Embryonic facial prominence (tissue), 1 donor: ENCODE measurements at regions not wholly inside any gene's neighbourhood (a gene's known extent, or its start where the extent isn't known, plus 50 kb on each side); places are given as distances from the start of the nearest gene placed in this dataset.
"Not testable (repeated sequence)": the region's sequence is repeated elsewhere in the genome, so short reads cannot be mapped to it uniquely, and the experiment has no call there.

Experiments used
- DNase-seq: peaks from one replicate; pipeline ENCODE4 v3.0.0-alpha.2; 2016; ENCODE audit errors: extremely low spot score

GRCh38 chr16:86885139-86885538 lies 306.8 kb downstream of the FOXL1 start:
- DNase-seq, result no peak

- no peak for DNase-seq
Measured at GRCh38 chr16:86886651-86887050, 308.3 kb downstream of the FOXL1 start.

- DNase-seq, result no peak
Measured at GRCh38 chr16:86887416-86887815, 309.1 kb downstream of the FOXL1 start.

- no peak for DNase-seq
Measured at GRCh38 chr16:86888231-86889053, 310.1 kb downstream of the FOXL1 start.

- not testable (repeated sequence) for DNase-seq
Measured at GRCh38 chr16:86889054-86889366, 310.7 kb downstream of the FOXL1 start.

GRCh38 chr16:86889974-86890373 lies 311.6 kb downstream of the FOXL1 start:
- no peak for DNase-seq

- no peak for DNase-seq
Measured at GRCh38 chr16:86891121-86891520, 312.8 kb downstream of the FOXL1 start.

- no peak for DNase-seq
Measured at GRCh38 chr16:86891631-86892030, 313.3 kb downstream of the FOXL1 start.

- DNase-seq, result no peak
Measured at GRCh38 chr16:86892509-86892908, 314.2 kb downstream of the FOXL1 start.

- no peak for DNase-seq
Measured at GRCh38 chr16:86893506-86893905, 315.2 kb downstream of the FOXL1 start.

GRCh38 chr16:86894029-86894567 lies 315.7 kb downstream of the FOXL1 start:
- DNase-seq, result no peak

GRCh38 chr16:86894925-86895324 lies 316.6 kb downstream of the FOXL1 start:
- no peak for DNase-seq

- no peak for DNase-seq
Measured at GRCh38 chr16:86895606-86896005, 317.3 kb downstream of the FOXL1 start.

- DNase-seq, result no peak
Measured at GRCh38 chr16:86896976-86897375, 318.6 kb downstream of the FOXL1 start.

GRCh38 chr16:86897486-86897885 lies 319.1 kb downstream of the FOXL1 start:
- no peak for DNase-seq

GRCh38 chr16:86898386-86898785 lies 320.0 kb downstream of the FOXL1 start:
- no peak for DNase-seq

GRCh38 chr16:86899151-86899550 lies 320.8 kb downstream of the FOXL1 start:
- DNase-seq, result no peak

- no peak for DNase-seq
Measured at GRCh38 chr16:86899757-86900156, 321.4 kb downstream of the FOXL1 start.

GRCh38 chr16:86901483-86901882 lies 323.1 kb downstream of the FOXL1 start:
- DNase-seq, result no peak

GRCh38 chr16:86902656-86903001 lies 324.3 kb downstream of the FOXL1 start:
- no peak for DNase-seq

GRCh38 chr16:86903068-86903467 lies 324.7 kb downstream of the FOXL1 start:
- no peak for DNase-seq

- no peak for DNase-seq
Measured at GRCh38 chr16:86905302-86905701, 327.0 kb downstream of the FOXL1 start.

GRCh38 chr16:86906623-86907022 lies 328.3 kb downstream of the FOXL1 start:
- no peak for DNase-seq
